ENCODE measurements at regions not wholly inside any gene's neighbourhood (a gene's known extent, or its start where the extent isn't known, plus 50 kb on each side); places are given as distances from the start of the nearest gene placed in this dataset.

GRCh38 chr5:15034379-15034778 lies 162.8 kb upstream of the ANKH start:
- WGBS (ENCODE audit: insufficient coverage): 80% methylated on average over 2 of the region's 5 CpGs
- H2AFZ ChIP-seq (ENCODE audit: insufficient read depth, low read depth, low read length, poor library complexity, severe bottlenecking): no peak overlapping the region
- H3K4me3 Mint-ChIP-seq: no peak overlapping the region
- H3K36me3 ChIP-seq (replicated peaks in 1 of 2; ENCODE audit: control extremely low read depth in 1 of 2, control insufficient read depth in 1 of 2, extremely low read depth in 1 of 2, insufficient read depth in 2 of 2, low read length in 1 of 2): no peaks in the 10 kb centered on the region
- ChIA-PET CTCF (no interaction called here), POLR2A (no interaction called here)
- no peak for ATAC-seq (ENCODE audit: low read depth)
- no peak overlapping the region for H3K9ac ChIP-seq (ENCODE audit: low read length)
- H3K9me3 ChIP-seq (ENCODE audit: control extremely low read depth in 1 of 3, control insufficient read depth in 2 of 3, insufficient read depth in 1 of 3, low read length in 2 of 3): peaks cover 0 to 3% (median 0%) of the 10 kb centered on the region in 3 donors
- H3K79me2 ChIP-seq (ENCODE audit: control insufficient read depth, insufficient read depth, low read length): no peaks in the 10 kb centered on the region
- H3K4me3 ChIP-seq (ENCODE audit: control extremely low read depth in 1 of 5, extremely low read depth in 1 of 5, insufficient read depth in 1 of 5, low read depth in 2 of 5, low read length in 4 of 5): no peak overlapping the region
- no peak overlapping the region for H3K27ac ChIP-seq (ENCODE audit: low read length in 2 of 2)
- intact Hi-C loops (cut with micrococcal nuclease): no loop called here
- no peak for DNase-seq
- H3K27me3 ChIP-seq (replicated peaks in 1 of 4; ENCODE audit: control extremely low read depth in 1 of 4, control insufficient read depth in 3 of 4, insufficient read depth in 4 of 4, low read length in 3 of 4): peaks cover 0 to 3% (median 1%) of the 10 kb centered on the region in 4 experiments
- H3K4me2 ChIP-seq (replicated peaks; ENCODE audit: low read depth, low read length, poor library complexity, severe bottlenecking): no peak overlapping the region
- no peaks in the 10 kb centered on the region for H4K20me1 ChIP-seq (ENCODE audit: control insufficient read depth, insufficient read depth, low read length, poor library complexity, severe bottlenecking)
- no peak overlapping the region for H3K27ac Mint-ChIP-seq
- H3K27me3 Mint-ChIP-seq: peaks cover 18% of the 10 kb centered on the region
- H3K9me3 Mint-ChIP-seq (ENCODE audit: insufficient read depth): peaks cover 5% of the 10 kb centered on the region
- H3K4me1 Mint-ChIP-seq: no peaks in the 10 kb centered on the region
- no peaks in the 10 kb centered on the region for H3K4me1 ChIP-seq (ENCODE audit: control insufficient read depth in 2 of 2, insufficient read depth in 2 of 2, low read length in 2 of 2)
- no peak for TF ChIP-seq CTCF (IDR thresholded peaks at IDR 0.05)
- no peak for TF ChIP-seq EZH2 (IDR thresholded peaks at IDR 0.05; ENCODE audit: borderline replicate concordance, insufficient read depth, low read depth, low read length, poor library complexity, severe bottlenecking)

GRCh38 chr5:15031180-15031579 lies 159.6 kb upstream of the ANKH start:
- H3K4me3 Mint-ChIP-seq: no peak overlapping the region
- Histone ChIP-seq H3K4me3 (ENCODE audit: control extremely low read depth in 1 of 5, extremely low read depth in 1 of 5, insufficient read depth in 1 of 5, low read depth in 2 of 5, low read length in 4 of 5) (no peak overlapping the region), H3K9ac (ENCODE audit: low read length) (no peak overlapping the region), H2AFZ (ENCODE audit: insufficient read depth, low read depth, low read length, poor library complexity, severe bottlenecking) (no peak overlapping the region), H4K20me1 (ENCODE audit: control insufficient read depth, insufficient read depth, low read length, poor library complexity, severe bottlenecking) (no peaks in the 10 kb centered on the region), H3K79me2 (ENCODE audit: control insufficient read depth, insufficient read depth, low read length) (no peaks in the 10 kb centered on the region), H3K27me3 (replicated peaks in 1 of 4; ENCODE audit: control extremely low read depth in 1 of 4, control insufficient read depth in 3 of 4, insufficient read depth in 4 of 4, low read length in 3 of 4) (peaks cover 0 to 6% (median 1%) of the 10 kb centered on the region in 4 experiments), H3K27ac (ENCODE audit: low read length in 2 of 2) (no peak overlapping the region), H3K36me3 (replicated peaks in 1 of 2; ENCODE audit: control extremely low read depth in 1 of 2, control insufficient read depth in 1 of 2, extremely low read depth in 1 of 2, insufficient read depth in 2 of 2, low read length in 1 of 2) (no peaks in the 10 kb centered on the region), H3K9me3 (ENCODE audit: control extremely low read depth in 1 of 3, control insufficient read depth in 2 of 3, insufficient read depth in 1 of 3, low read length in 2 of 3) (no peaks in the 10 kb centered on the region), H3K4me1 (ENCODE audit: control insufficient read depth in 2 of 2, insufficient read depth in 2 of 2, low read length in 2 of 2) (no peaks in the 10 kb centered on the region), H3K4me2 (replicated peaks; ENCODE audit: low read depth, low read length, poor library complexity, severe bottlenecking) (no peak overlapping the region)
- TF ChIP-seq EZH2 (IDR thresholded peaks at IDR 0.05; ENCODE audit: borderline replicate concordance, insufficient read depth, low read depth, low read length, poor library complexity, severe bottlenecking) (no peak), CTCF (IDR thresholded peaks at IDR 0.05) (no peak)
- POLR2A ChIA-PET: no interaction called here
- WGBS (ENCODE audit: insufficient coverage): 92% methylated on average over 1 of the region's 1 CpG
- intact Hi-C loops (cut with micrococcal nuclease): no loop called here
- H3K27me3 Mint-ChIP-seq: peaks cover 44% of the 10 kb centered on the region
- ATAC-seq (ENCODE audit: low read depth) (no peak), DNase-seq (no peak)
- H3K4me1 Mint-ChIP-seq: no peaks in the 10 kb centered on the region
- CTCF ChIA-PET: no interaction called here
- no peak overlapping the region for H3K27ac Mint-ChIP-seq
- H3K9me3 Mint-ChIP-seq (ENCODE audit: insufficient read depth): no peaks in the 10 kb centered on the region

All from B cell (primary cell).